Activated B cell treated with CpG ODN at 0.5 μM for 24 hours (primary cell): ENCODE measurements at regions not wholly inside any gene's neighbourhood (a gene's known extent, or its start where the extent isn't known, plus 50 kb on each side); places are given as distances from the start of the nearest gene placed in this dataset.
"Not testable (repeated sequence)": the region's sequence is repeated elsewhere in the genome, so short reads cannot be mapped to it uniquely, and the experiment has no call there.

Experiments used
- ATAC-seq: fragments of 200-7000 bp; cut with Tn5 transposase; one replicate; pipeline ENCODE4 v1.10.0; 2021; ENCODE audit warnings: low read depth, mild to moderate bottlenecking, moderate library complexity
- CTCF ChIA-PET: fragments of 350-600 bp; sonication (Branson Sonifier 250); formaldehyde crosslinking; loops from one replicate; lab custom pipeline; 2021; ENCODE audit warnings: antibody characterized with exemption; lab: Charles Lee
- POLR2A ChIA-PET: fragments of 350-600 bp; sonication (Branson Sonifier 250); formaldehyde crosslinking; loops from one replicate; lab custom pipeline; 2021; ENCODE audit warnings: antibody characterized with exemption; lab: Charles Lee
- DNase-seq: peaks from one replicate; pipeline ENCODE4 v3.0.0; 2022
- H3K27ac Mint-ChIP-seq: one replicate; pipeline ENCODE4 v1.8.0; 2020; ENCODE audit warnings: mixed read lengths
- H3K27me3 Mint-ChIP-seq: one replicate; pipeline ENCODE4 v1.8.0; 2021; ENCODE audit warnings: mixed read lengths
- H3K36me3 Mint-ChIP-seq: one replicate; pipeline ENCODE4 v1.8.0; 2021; ENCODE audit warnings: low read depth, mixed read lengths
- H3K4me1 Mint-ChIP-seq: one replicate; pipeline ENCODE4 v1.8.0; 2021; ENCODE audit warnings: mixed read lengths
- H3K4me3 Mint-ChIP-seq: one replicate; pipeline ENCODE4 v1.8.0; 2020; ENCODE audit warnings: mild to moderate bottlenecking, mixed read lengths
- H3K9me3 Mint-ChIP-seq: one replicate; pipeline ENCODE4 v1.8.0; 2020; ENCODE audit warnings: mixed read lengths
- CTCF ChIP-seq: fragments of 200-600 bp; IDR thresholded peaks from one replicate; pipeline ENCODE4 v1.8.0; 2022; ENCODE audit warnings: antibody characterized with exemption, mild to moderate bottlenecking
- intact Hi-C: fragments of 100-400 bp; cut with micrococcal nuclease; formaldehyde crosslinking; loops from one replicate; pipeline ENCODE4 v1.15.1; 2024

GRCh38 chr2:160756481-160756880 lies 262.9 kb upstream of the RBMS1 start:
- Mint-ChIP-seq H3K4me1 (no peaks in the 10 kb centered on the region), H3K36me3 (no peaks in the 10 kb centered on the region), H3K27me3 (no peaks in the 10 kb centered on the region), H3K27ac (no peak overlapping the region), H3K4me3 (no peak overlapping the region), H3K9me3 (peaks cover 5% of the 10 kb centered on the region)
- intact Hi-C loops: no loop called here
- CTCF ChIA-PET: no interaction called here
- ATAC-seq (no peak), DNase-seq (no peak)
- TF ChIP-seq CTCF: no peak
- POLR2A ChIA-PET: no interaction called here

DNA sequence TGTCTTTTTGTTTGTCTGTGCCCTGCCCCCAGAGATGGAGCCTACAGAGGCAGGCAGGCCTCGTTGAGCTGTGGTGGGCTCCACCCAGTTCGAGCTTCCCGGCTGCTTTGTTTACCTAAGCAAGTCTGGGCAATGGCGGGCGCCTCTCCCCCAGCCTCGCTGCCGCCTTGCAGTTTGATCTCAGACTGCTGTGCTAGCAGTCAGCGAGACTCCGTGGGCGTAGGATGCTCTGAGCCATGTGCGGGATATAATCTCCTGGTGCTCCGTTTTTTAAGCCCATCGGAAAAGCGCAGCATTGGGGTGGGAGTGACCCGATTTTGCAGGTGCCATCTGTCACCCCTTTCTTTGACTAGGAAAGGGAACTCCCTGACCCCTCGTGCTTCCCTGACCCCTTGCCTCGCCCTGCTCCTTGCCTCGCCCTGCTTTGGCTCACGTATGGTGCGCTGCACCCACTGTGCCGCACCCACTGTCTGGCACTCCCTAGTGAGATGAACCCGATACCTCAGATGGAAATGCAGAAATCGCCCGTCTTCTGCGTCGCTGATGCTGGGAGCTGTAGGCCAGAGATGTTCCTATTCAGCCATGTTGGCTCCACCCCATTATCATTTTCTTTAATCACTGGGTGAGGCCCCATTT lies 269.0 kb upstream of the RBMS1 start:
- H3K27ac Mint-ChIP-seq, H3K9me3 Mint-ChIP-seq, H3K36me3 Mint-ChIP-seq, ATAC-seq, CTCF ChIA-PET, DNase-seq, POLR2A ChIA-PET, H3K4me1 Mint-ChIP-seq, H3K27me3 Mint-ChIP-seq, intact Hi-C loops, H3K4me3 Mint-ChIP-seq: not testable (repeated sequence)

DNA sequence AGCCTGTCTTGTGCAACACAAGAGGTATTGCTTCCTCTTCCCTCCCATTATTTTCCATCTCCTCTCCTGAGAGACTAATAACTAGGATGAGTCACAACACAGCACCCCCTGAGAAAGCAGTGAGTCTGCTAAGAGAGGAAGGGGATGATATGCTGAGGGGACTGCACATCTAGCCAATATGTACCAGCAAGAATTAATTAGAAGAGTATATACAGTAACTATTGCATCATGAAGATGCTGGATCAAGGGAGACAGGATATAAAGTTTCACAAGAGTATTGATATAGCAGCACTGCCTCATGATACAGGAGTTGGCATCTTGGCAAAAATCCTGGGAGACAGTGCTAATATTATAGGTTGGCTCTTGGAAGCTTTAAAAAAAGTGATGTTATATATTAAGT lies 289.9 kb upstream of the RBMS1 start:
- Mint-ChIP-seq H3K4me1 (no peaks in the 10 kb centered on the region), H3K4me3 (no peak overlapping the region), H3K36me3 (no peaks in the 10 kb centered on the region), H3K9me3 (peaks cover 8% of the 10 kb centered on the region), H3K27ac (no peak overlapping the region), H3K27me3 (peaks cover 4% of the 10 kb centered on the region)
- no peak for DNase-seq
- ATAC-seq: no peak
- TF ChIP-seq CTCF: no peak
- CTCF ChIA-PET: no interaction called here
- intact Hi-C loops: no loop called here
- POLR2A ChIA-PET: no interaction called here

DNA sequence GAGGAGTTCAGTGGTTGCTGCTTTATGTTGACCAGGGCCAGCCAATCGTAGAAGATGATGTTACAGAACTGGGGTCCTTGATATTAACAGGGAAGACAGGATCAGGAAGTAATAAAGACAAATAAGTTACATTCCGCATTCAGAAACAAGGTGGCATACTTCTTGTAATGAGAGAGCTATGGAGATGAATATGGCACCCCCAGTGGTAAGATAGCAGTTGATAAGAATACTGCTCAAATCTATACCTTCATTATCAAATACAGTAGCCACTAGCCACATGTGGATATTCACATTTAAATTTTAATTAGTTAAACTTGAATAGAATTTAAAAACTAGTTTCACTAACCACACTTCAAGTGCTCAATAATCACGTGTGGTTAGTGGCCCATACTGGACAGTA lies 290.4 kb upstream of the RBMS1 start:
- H3K27me3 Mint-ChIP-seq: peaks cover 4% of the 10 kb centered on the region
- H3K4me3 Mint-ChIP-seq: no peak overlapping the region
- intact Hi-C loops: no loop called here
- H3K9me3 Mint-ChIP-seq: peaks cover 6% of the 10 kb centered on the region
- no peaks in the 10 kb centered on the region for H3K4me1 Mint-ChIP-seq
- CTCF ChIA-PET: no interaction called here
- POLR2A ChIA-PET: no interaction called here
- ATAC-seq (no peak), DNase-seq (no peak)
- H3K27ac Mint-ChIP-seq: no peak overlapping the region
- no peaks in the 10 kb centered on the region for H3K36me3 Mint-ChIP-seq
- TF ChIP-seq CTCF: no peak

- Mint-ChIP-seq H3K36me3 (no peaks in the 10 kb centered on the region), H3K27ac (no peak overlapping the region), H3K9me3 (peaks cover 3% of the 10 kb centered on the region), H3K27me3 (peaks cover 5% of the 10 kb centered on the region), H3K4me1 (no peaks in the 10 kb centered on the region), H3K4me3 (no peak overlapping the region)
- ChIA-PET CTCF (no interaction called here), POLR2A (no interaction called here)
- intact Hi-C loops: no loop called here
- ATAC-seq: no peak
- DNase-seq: no peak
- no peak for TF ChIP-seq CTCF
These were observed 297.1 kb upstream of the RBMS1 start for GRCh38 chr2:160790738-160791137.

DNA sequence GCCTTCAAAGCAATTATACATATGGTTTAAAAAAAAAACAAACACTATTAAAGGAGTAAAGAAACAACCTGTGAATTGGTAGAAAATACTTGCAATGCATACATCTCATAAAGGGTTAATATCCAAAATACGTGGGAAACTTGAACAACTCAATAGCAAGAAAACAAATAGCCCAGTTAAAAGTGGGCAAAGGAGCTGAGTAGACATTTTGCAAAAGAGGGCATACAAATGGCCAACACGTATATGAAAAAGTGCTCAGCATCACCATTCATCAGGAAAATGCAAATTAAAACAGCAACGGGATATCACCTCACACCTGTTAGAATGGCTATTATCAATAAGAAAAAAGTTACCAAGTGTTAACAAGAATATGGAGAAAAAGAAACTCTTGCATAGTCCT lies 298.3 kb upstream of the RBMS1 start:
- Mint-ChIP-seq H3K9me3 (peaks cover 3% of the 10 kb centered on the region), H3K4me1 (no peaks in the 10 kb centered on the region), H3K27ac (no peak overlapping the region), H3K27me3 (peaks cover 5% of the 10 kb centered on the region), H3K4me3 (no peak overlapping the region), H3K36me3 (no peaks in the 10 kb centered on the region)
- DNase-seq (no peak), ATAC-seq (no peak)
- ChIA-PET POLR2A (no interaction called here), CTCF (no interaction called here)
- intact Hi-C loops: no loop called here
- TF ChIP-seq CTCF: no peak
